Anterior cingulate cortex (tissue), 58 donors: ENCODE measurements at regions not wholly inside any gene's neighbourhood (a gene's known extent, or its start where the extent isn't known, plus 50 kb on each side); places are given as distances from the start of the nearest gene placed in this dataset.
A peak's percentile ranks its signal among the peaks of the same experiment; 100 is the strongest.

Source experiments
- DNase-seq, 58 donors: peaks; one replicate each; lab custom pipeline; 2025; lab: John Stamatoyannopoulos, UW

GRCh38 chr9:94159069-94159939 lies 75.0 kb downstream of the PTPDC1 start:
- DNase-seq: no peak

GRCh38 chr9:94160594-94161501 lies 76.6 kb downstream of the PTPDC1 start:
- DNase-seq: no peak

- no peak for DNase-seq
These were observed 77.4 kb downstream of the PTPDC1 start for GRCh38 chr9:94161673-94162072.

- no peak for DNase-seq
These were observed 80.7 kb downstream of the PTPDC1 start for GRCh38 chr9:94164806-94165549.

GRCh38 chr9:94165592-94166235 lies 81.5 kb downstream of the PTPDC1 start:
- peak; percentile 80 to 100 (median 98) for DNase-seq

GRCh38 chr9:94166236-94166975 lies 82.1 kb downstream of the PTPDC1 start:
- DNase-seq: peak; percentile 51 to 98 (median 94)

GRCh38 chr9:94166976-94167346 lies 82.7 kb downstream of the PTPDC1 start:
- peak in 1 of 58 donors; percentile 80 for DNase-seq

GRCh38 chr9:94167376-94167890 lies 83.2 kb downstream of the PTPDC1 start:
- DNase-seq: no peak

GRCh38 chr9:94168203-94169000 lies 84.1 kb downstream of the PTPDC1 start:
- DNase-seq: no peak

GRCh38 chr9:94169968-94170367 lies 85.7 kb downstream of the PTPDC1 start:
- no peak for DNase-seq

- no peak for DNase-seq
These were observed 85.5 kb upstream of the ZNF169 start for GRCh38 chr9:94173632-94174031.

GRCh38 chr9:94174164-94174563 lies 84.9 kb upstream of the ZNF169 start:
- DNase-seq: no peak

GRCh38 chr9:94175669-94176068 lies 83.4 kb upstream of the ZNF169 start:
- DNase-seq: no peak

GRCh38 chr9:94176608-94177007 lies 82.5 kb upstream of the ZNF169 start:
- DNase-seq: no peak

- DNase-seq: no peak
These were observed 80.2 kb upstream of the ZNF169 start for GRCh38 chr9:94178927-94179326.

GRCh38 chr9:94181408-94182181 lies 77.5 kb upstream of the ZNF169 start:
- DNase-seq: no peak

- no peak for DNase-seq
These were observed 76.6 kb upstream of the ZNF169 start for GRCh38 chr9:94182532-94182931.
